ENCODE measurements at regions not wholly inside any gene's neighbourhood (a gene's known extent, or its start where the extent isn't known, plus 50 kb on each side); places are given as distances from the start of the nearest gene placed in this dataset.

DNA sequence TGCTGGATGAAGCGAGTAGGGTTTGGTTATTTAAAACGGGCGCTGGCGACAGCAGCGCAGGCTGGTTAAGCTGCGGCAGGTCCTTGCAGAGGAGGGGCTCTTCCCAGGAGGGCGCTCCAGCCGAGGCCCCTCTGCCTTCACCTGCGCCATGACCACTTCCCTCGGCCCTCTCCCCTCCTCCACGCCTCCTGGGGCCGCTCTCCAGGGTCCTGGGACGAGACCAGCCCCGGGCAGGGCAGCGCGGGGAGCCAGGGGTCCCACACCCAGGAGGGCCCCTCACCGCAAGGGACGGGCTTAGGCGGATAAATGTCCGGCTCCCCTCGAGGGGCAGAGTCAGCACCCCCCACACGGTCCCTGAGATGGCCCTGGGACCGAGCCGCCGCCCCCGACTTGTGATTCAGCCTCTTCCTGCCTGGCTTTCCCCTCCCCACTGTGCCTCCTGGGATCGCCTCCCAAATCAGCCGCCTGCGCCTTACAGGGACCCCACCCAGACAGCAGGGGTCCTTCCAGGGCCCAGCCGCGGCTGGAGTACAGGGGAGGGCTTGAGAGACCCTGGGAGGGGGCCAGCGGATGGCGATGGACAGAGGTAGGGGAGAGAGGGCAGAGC lies 380.7 kb downstream of the MATN1 start:
- ATAC-seq = no peak
- TF ChIP-seq ISL1 (CRISPR knock-in tag; IDR thresholded peaks at IDR 0.05) (no peak), ARNTL (CRISPR knock-in tag; IDR thresholded peaks at IDR 0.05; ENCODE audit: borderline replicate concordance, low read depth) (no peak), ZNF70 (CRISPR knock-in tag; IDR thresholded peaks at IDR 0.05) (no peak), BACH2 (CRISPR knock-in tag; IDR thresholded peaks at IDR 0.05; ENCODE audit: borderline replicate concordance) (no peak), ZNF8 (CRISPR knock-in tag; IDR thresholded peaks at IDR 0.05) (no peak), OSR1 (CRISPR knock-in tag; IDR thresholded peaks at IDR 0.05) (no peak), ESRRG (CRISPR knock-in tag; IDR thresholded peaks at IDR 0.05) (no peak)
- TF ChIP-seq, protein P1, sequence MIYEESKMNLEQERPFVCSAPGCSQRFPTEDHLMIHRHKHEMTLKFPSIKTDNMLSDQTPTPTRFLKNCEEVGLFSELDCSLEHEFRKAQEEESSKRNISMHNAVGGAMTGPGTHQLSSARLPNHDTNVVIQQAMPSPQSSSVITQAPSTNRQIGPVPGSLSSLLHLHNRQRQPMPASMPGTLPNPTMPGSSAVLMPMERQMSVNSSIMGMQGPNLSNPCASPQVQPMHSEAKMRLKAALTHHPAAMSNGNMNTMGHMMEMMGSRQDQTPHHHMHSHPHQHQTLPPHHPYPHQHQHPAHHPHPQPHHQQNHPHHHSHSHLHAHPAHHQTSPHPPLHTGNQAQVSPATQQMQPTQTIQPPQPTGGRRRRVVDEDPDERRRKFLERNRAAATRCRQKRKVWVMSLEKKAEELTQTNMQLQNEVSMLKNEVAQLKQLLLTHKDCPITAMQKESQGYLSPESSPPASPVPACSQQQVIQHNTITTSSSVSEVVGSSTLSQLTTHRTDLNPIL (CRISPR knock-in tag; IDR thresholded peaks at IDR 0.05; ENCODE audit: low read depth) = no peak
- TF ChIP-seq, protein P2, sequence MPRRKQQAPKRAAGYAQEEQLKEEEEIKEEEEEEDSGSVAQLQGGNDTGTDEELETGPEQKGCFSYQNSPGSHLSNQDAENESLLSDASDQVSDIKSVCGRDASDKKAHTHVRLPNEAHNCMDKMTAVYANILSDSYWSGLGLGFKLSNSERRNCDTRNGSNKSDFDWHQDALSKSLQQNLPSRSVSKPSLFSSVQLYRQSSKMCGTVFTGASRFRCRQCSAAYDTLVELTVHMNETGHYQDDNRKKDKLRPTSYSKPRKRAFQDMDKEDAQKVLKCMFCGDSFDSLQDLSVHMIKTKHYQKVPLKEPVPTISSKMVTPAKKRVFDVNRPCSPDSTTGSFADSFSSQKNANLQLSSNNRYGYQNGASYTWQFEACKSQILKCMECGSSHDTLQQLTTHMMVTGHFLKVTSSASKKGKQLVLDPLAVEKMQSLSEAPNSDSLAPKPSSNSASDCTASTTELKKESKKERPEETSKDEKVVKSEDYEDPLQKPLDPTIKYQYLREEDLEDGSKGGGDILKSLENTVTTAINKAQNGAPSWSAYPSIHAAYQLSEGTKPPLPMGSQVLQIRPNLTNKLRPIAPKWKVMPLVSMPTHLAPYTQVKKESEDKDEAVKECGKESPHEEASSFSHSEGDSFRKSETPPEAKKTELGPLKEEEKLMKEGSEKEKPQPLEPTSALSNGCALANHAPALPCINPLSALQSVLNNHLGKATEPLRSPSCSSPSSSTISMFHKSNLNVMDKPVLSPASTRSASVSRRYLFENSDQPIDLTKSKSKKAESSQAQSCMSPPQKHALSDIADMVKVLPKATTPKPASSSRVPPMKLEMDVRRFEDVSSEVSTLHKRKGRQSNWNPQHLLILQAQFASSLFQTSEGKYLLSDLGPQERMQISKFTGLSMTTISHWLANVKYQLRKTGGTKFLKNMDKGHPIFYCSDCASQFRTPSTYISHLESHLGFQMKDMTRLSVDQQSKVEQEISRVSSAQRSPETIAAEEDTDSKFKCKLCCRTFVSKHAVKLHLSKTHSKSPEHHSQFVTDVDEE (CRISPR knock-in tag; IDR thresholded peaks at IDR 0.05) = no peak

DNA sequence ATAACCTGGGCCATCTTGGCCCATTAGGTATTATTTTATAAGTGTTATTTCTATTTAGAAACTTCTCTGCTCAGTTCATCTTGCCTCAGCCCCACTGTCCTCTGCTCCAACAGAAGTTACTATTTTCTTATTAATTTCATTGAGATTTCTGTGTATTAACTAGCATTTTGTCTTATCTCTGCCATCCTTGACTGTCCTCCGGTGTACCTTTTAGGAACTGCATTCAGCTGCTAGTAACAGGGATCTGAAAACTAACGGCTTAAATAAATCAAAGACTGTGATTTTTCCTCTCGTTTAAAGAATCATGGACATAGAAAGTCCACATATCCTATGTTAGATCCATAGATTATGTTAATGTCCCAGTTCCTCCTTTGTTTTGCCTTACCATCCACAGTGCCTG lies 382.5 kb downstream of the MATN1 start:
- ATAC-seq = no peak
- TF ChIP-seq TOX (CRISPR knock-in tag; IDR thresholded peaks at IDR 0.05; ENCODE audit: borderline replicate concordance) = no peak
- no peak for TF ChIP-seq ZNF565 (CRISPR knock-in tag; conservative IDR thresholded peaks at IDR 0.05; ENCODE audit: low read depth)
- TF ChIP-seq GLIS3 (CRISPR knock-in tag; IDR thresholded peaks at IDR 0.05) = no peak
- no peak for TF ChIP-seq BACH2 (CRISPR knock-in tag; IDR thresholded peaks at IDR 0.05; ENCODE audit: borderline replicate concordance)
- no peak for TF ChIP-seq ZNF70 (CRISPR knock-in tag; IDR thresholded peaks at IDR 0.05)
- TF ChIP-seq ZFP3 (CRISPR knock-in tag; IDR thresholded peaks at IDR 0.05) = no peak
- TF ChIP-seq, protein P2 (CRISPR knock-in tag; IDR thresholded peaks at IDR 0.05) = no peak

DNA sequence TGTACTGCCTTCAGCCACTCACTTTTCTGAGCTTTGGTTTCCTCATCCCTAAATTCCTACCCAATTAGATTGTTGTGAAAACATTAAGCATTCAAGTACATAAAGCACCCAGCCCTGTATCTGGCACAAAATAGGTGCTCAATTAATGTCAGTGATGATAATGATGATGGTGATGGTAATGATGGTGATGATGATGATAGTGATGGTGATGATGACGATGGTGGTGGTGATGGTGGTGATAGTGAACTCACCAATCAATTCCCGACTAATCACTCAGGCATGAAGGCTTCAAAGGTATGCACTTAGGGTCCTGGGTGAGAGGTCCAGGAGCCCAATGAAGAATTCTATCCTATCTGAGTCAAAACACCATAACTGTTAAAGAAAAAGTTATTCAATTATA lies 383.5 kb downstream of the MATN1 start:
- ATAC-seq = no peak
- TF ChIP-seq ESRRG (CRISPR knock-in tag; IDR thresholded peaks at IDR 0.05) (no peak), RARB (CRISPR knock-in tag; IDR thresholded peaks at IDR 0.05) (no peak), ARNTL (CRISPR knock-in tag; IDR thresholded peaks at IDR 0.05; ENCODE audit: borderline replicate concordance, low read depth) (no peak), TCF4 (CRISPR knock-in tag; IDR thresholded peaks at IDR 0.05; ENCODE audit: borderline replicate concordance) (no peak), TOX (CRISPR knock-in tag; IDR thresholded peaks at IDR 0.05; ENCODE audit: borderline replicate concordance) (no peak), BACH2 (CRISPR knock-in tag; IDR thresholded peaks at IDR 0.05; ENCODE audit: borderline replicate concordance) (no peak)
- TF ChIP-seq, protein P3, sequence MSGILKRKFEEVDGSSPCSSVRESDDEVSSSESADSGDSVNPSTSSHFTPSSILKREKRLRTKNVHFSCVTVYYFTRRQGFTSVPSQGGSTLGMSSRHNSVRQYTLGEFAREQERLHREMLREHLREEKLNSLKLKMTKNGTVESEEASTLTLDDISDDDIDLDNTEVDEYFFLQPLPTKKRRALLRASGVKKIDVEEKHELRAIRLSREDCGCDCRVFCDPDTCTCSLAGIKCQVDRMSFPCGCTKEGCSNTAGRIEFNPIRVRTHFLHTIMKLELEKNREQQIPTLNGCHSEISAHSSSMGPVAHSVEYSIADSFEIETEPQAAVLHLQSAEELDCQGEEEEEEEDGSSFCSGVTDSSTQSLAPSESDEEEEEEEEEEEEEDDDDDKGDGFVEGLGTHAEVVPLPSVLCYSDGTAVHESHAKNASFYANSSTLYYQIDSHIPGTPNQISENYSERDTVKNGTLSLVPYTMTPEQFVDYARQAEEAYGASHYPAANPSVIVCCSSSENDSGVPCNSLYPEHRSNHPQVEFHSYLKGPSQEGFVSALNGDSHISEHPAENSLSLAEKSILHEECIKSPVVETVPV (CRISPR knock-in tag; IDR thresholded peaks at IDR 0.05) = no peak
- TF ChIP-seq, protein P4, sequence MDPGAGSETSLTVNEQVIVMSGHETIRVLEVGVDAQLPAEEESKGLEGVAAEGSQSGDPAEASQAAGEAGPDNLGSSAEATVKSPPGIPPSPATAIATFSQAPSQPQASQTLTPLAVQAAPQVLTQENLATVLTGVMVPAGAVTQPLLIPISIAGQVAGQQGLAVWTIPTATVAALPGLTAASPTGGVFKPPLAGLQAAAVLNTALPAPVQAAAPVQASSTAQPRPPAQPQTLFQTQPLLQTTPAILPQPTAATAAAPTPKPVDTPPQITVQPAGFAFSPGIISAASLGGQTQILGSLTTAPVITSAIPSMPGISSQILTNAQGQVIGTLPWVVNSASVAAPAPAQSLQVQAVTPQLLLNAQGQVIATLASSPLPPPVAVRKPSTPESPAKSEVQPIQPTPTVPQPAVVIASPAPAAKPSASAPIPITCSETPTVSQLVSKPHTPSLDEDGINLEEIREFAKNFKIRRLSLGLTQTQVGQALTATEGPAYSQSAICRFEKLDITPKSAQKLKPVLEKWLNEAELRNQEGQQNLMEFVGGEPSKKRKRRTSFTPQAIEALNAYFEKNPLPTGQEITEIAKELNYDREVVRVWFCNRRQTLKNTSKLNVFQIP (CRISPR knock-in tag; IDR thresholded peaks at IDR 0.05; ENCODE audit: borderline replicate concordance, low read depth) = no peak
- TF ChIP-seq, protein P2 (CRISPR knock-in tag; IDR thresholded peaks at IDR 0.05) = no peak
- TF ChIP-seq, protein P1 (CRISPR knock-in tag; IDR thresholded peaks at IDR 0.05; ENCODE audit: low read depth) = no peak
